ENCODE measurements at regions not wholly inside any gene's neighbourhood (a gene's known extent, or its start where the extent isn't known, plus 50 kb on each side); places are given as distances from the start of the nearest gene placed in this dataset.

GRCh38 chrX:9205599-9206223, 171.8 kb upstream of the FAM9B start:
- dilution Hi-C loops (cut with MboI; ENCODE audit: extremely low pct_ligation_motif_present, low sequenced_read_pairs) = no loop called here
- no peak overlapping the region for H3K4me2 ChIP-seq (ENCODE audit: control insufficient read depth, extremely low read depth, insufficient read depth, low read depth, low read length)
- no peak overlapping the region for H3K27ac ChIP-seq (ENCODE audit: control insufficient read depth, insufficient read depth, low read length)
- FAIRE-seq (no peak), DNase-seq (ENCODE audit: low read depth, low spot score) (no peak)
- no peaks in the 10 kb centered on the region for H3K36me3 ChIP-seq (ENCODE audit: control insufficient read depth in 2 of 2, extremely low read depth in 1 of 2, insufficient read depth in 2 of 2, low read length in 2 of 2)
- no peaks in the 10 kb centered on the region for H3K9me1 ChIP-seq (ENCODE audit: control insufficient read depth, extremely low read depth, insufficient read depth, low read length)
- no peak overlapping the region for H3K9ac ChIP-seq (ENCODE audit: control insufficient read depth, extremely low read depth, insufficient read depth, low read length)
- no peaks in the 10 kb centered on the region for H4K20me1 ChIP-seq (ENCODE audit: control insufficient read depth, extremely low read depth, insufficient read depth, low read length)
- no peak overlapping the region for H3K4me3 ChIP-seq (ENCODE audit: control insufficient read depth in 2 of 3, extremely low read depth in 1 of 3, insufficient read depth in 2 of 3, low read depth in 1 of 3, low read length in 3 of 3)
- H3K4me1 ChIP-seq (ENCODE audit: control insufficient read depth, extremely low read depth, insufficient read depth, low read length) = no peaks in the 10 kb centered on the region
- no peak overlapping the region for H2AFZ ChIP-seq (ENCODE audit: control insufficient read depth, low read length)
- no peaks in the 10 kb centered on the region for H3K9me3 ChIP-seq (ENCODE audit: control insufficient read depth, low read depth, low read length)
- no peaks in the 10 kb centered on the region for H3K79me2 ChIP-seq (ENCODE audit: control insufficient read depth, insufficient read depth, low read length)
- no peak for TF ChIP-seq EZH2 (IDR thresholded peaks at IDR 0.05; ENCODE audit: low read length)
- TF ChIP-seq, protein P1, sequence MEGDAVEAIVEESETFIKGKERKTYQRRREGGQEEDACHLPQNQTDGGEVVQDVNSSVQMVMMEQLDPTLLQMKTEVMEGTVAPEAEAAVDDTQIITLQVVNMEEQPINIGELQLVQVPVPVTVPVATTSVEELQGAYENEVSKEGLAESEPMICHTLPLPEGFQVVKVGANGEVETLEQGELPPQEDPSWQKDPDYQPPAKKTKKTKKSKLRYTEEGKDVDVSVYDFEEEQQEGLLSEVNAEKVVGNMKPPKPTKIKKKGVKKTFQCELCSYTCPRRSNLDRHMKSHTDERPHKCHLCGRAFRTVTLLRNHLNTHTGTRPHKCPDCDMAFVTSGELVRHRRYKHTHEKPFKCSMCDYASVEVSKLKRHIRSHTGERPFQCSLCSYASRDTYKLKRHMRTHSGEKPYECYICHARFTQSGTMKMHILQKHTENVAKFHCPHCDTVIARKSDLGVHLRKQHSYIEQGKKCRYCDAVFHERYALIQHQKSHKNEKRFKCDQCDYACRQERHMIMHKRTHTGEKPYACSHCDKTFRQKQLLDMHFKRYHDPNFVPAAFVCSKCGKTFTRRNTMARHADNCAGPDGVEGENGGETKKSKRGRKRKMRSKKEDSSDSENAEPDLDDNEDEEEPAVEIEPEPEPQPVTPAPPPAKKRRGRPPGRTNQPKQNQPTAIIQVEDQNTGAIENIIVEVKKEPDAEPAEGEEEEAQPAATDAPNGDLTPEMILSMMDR (optimal IDR thresholded peaks at IDR 0.05 in 1 of 3, IDR thresholded peaks at IDR 0.05 in 1 of 3, conservative IDR thresholded peaks at IDR 0.05 in 1 of 3; ENCODE audit: extremely low read depth in 1 of 3, insufficient read depth in 2 of 3, low read length in 3 of 3) = no peak
- H3K27me3 ChIP-seq (ENCODE audit: control insufficient read depth, extremely low read depth, insufficient read depth, low read length) = no peaks in the 10 kb centered on the region

GRCh38 chrX:9207142-9207541, 173.2 kb upstream of the FAM9B start:
- dilution Hi-C loops (cut with MboI; ENCODE audit: extremely low pct_ligation_motif_present, low sequenced_read_pairs) = no loop called here
- H3K4me2 ChIP-seq (ENCODE audit: control insufficient read depth, extremely low read depth, insufficient read depth, low read depth, low read length) = no peak overlapping the region

DNA sequence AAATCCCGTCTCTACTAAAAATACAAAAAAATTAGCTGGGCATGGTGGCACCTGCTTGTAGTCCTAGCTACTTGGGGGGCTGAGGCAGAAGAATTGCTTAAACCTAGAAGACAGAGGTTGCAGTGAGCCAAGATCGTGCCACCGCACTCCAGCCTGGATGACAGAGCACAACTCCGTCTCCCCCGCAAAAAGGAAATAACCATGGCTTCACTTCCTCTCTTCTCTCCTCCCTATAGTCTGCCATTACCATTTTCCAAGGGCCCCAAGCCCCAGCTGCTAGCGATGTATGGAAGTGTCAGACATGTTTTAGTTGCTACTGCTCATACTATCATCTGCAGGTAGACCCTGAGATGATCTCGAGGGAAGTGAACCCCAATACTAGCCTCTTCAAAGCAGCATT, 177.3 kb upstream of the FAM9B start:
- no peaks in the 10 kb centered on the region for H3K36me3 ChIP-seq (ENCODE audit: control insufficient read depth in 2 of 2, extremely low read depth in 1 of 2, insufficient read depth in 2 of 2, low read length in 2 of 2)
- dilution Hi-C loops (cut with MboI; ENCODE audit: extremely low pct_ligation_motif_present, low sequenced_read_pairs) = no loop called here
- no peaks in the 10 kb centered on the region for H3K79me2 ChIP-seq (ENCODE audit: control insufficient read depth, insufficient read depth, low read length)
- DNase-seq (ENCODE audit: low read depth, low spot score) = no peak
- no peak overlapping the region for H3K4me3 ChIP-seq (ENCODE audit: control insufficient read depth in 2 of 3, extremely low read depth in 1 of 3, insufficient read depth in 2 of 3, low read depth in 1 of 3, low read length in 3 of 3)
- peaks cover 3% of the 10 kb centered on the region for H3K27me3 ChIP-seq (ENCODE audit: control insufficient read depth, extremely low read depth, insufficient read depth, low read length)
- H3K27ac ChIP-seq (ENCODE audit: control insufficient read depth, insufficient read depth, low read length) = no peak overlapping the region
- H3K9me1 ChIP-seq (ENCODE audit: control insufficient read depth, extremely low read depth, insufficient read depth, low read length) = no peaks in the 10 kb centered on the region
- H4K20me1 ChIP-seq (ENCODE audit: control insufficient read depth, extremely low read depth, insufficient read depth, low read length) = no peaks in the 10 kb centered on the region
- no peak overlapping the region for H2AFZ ChIP-seq (ENCODE audit: control insufficient read depth, low read length)
- no peak overlapping the region for H3K9ac ChIP-seq (ENCODE audit: control insufficient read depth, extremely low read depth, insufficient read depth, low read length)
- no peak overlapping the region for H3K4me2 ChIP-seq (ENCODE audit: control insufficient read depth, extremely low read depth, insufficient read depth, low read depth, low read length)
- no peaks in the 10 kb centered on the region for H3K4me1 ChIP-seq (ENCODE audit: control insufficient read depth, extremely low read depth, insufficient read depth, low read length)
- H3K9me3 ChIP-seq (ENCODE audit: control insufficient read depth, low read depth, low read length) = no peaks in the 10 kb centered on the region
- TF ChIP-seq EZH2 (IDR thresholded peaks at IDR 0.05; ENCODE audit: low read length) = no peak
- TF ChIP-seq, protein P1 (optimal IDR thresholded peaks at IDR 0.05 in 1 of 3, IDR thresholded peaks at IDR 0.05 in 1 of 3, conservative IDR thresholded peaks at IDR 0.05 in 1 of 3; ENCODE audit: extremely low read depth in 1 of 3, insufficient read depth in 2 of 3, low read length in 3 of 3) = no peak
- no peak for FAIRE-seq

More at GRCh38 chrX:9207142-9207541, 173.2 kb upstream of the FAM9B start:
- H3K4me1 ChIP-seq (ENCODE audit: control insufficient read depth, extremely low read depth, insufficient read depth, low read length) = no peaks in the 10 kb centered on the region
- no peaks in the 10 kb centered on the region for H3K9me1 ChIP-seq (ENCODE audit: control insufficient read depth, extremely low read depth, insufficient read depth, low read length)
- no peaks in the 10 kb centered on the region for H3K9me3 ChIP-seq (ENCODE audit: control insufficient read depth, low read depth, low read length)
- no peaks in the 10 kb centered on the region for H3K79me2 ChIP-seq (ENCODE audit: control insufficient read depth, insufficient read depth, low read length)
- no peak overlapping the region for H3K9ac ChIP-seq (ENCODE audit: control insufficient read depth, extremely low read depth, insufficient read depth, low read length)
- H3K27ac ChIP-seq (ENCODE audit: control insufficient read depth, insufficient read depth, low read length) = no peak overlapping the region
- no peak for TF ChIP-seq EZH2 (IDR thresholded peaks at IDR 0.05; ENCODE audit: low read length)
- DNase-seq (ENCODE audit: low read depth, low spot score) (no peak), FAIRE-seq (no peak)
- H4K20me1 ChIP-seq (ENCODE audit: control insufficient read depth, extremely low read depth, insufficient read depth, low read length) = no peaks in the 10 kb centered on the region
- no peak overlapping the region for H3K4me3 ChIP-seq (ENCODE audit: control insufficient read depth in 2 of 3, extremely low read depth in 1 of 3, insufficient read depth in 2 of 3, low read depth in 1 of 3, low read length in 3 of 3)
- no peak overlapping the region for H2AFZ ChIP-seq (ENCODE audit: control insufficient read depth, low read length)
- H3K27me3 ChIP-seq (ENCODE audit: control insufficient read depth, extremely low read depth, insufficient read depth, low read length) = no peaks in the 10 kb centered on the region
- no peaks in the 10 kb centered on the region for H3K36me3 ChIP-seq (ENCODE audit: control insufficient read depth in 2 of 2, extremely low read depth in 1 of 2, insufficient read depth in 2 of 2, low read length in 2 of 2)

Data from keratinocyte (primary cell).